Ovary (tissue), 7 donors: ENCODE measurements at regions not wholly inside any gene's neighbourhood (a gene's known extent, or its start where the extent isn't known, plus 50 kb on each side); places are given as distances from the start of the nearest gene placed in this dataset.

Experiments used
- DNase-seq, 5 donors: peaks; one replicate each; pipeline ENCODE4 v3.0.0-alpha.2; 2019 to 2020
- H3K27ac ChIP-seq, 2 donors: fragments of 200-600 bp; one replicate each; pipeline versions ENCODE4 v1.5.1 to v1.8.0; 2019 to 2022
- H3K27me3 ChIP-seq: fragments of 200-600 bp; one replicate; pipeline ENCODE4 v1.8.0; 2022
- H3K36me3 ChIP-seq: fragments of 200-600 bp; sonication (generic); one replicate; pipeline ENCODE4 v1.5.1; 2019
- H3K4me1 ChIP-seq: one replicate; pipeline ENCODE4 v1.8.1; 2013; ENCODE audit warnings: mild to moderate bottlenecking, moderate library complexity; ENCODE audit not compliant: insufficient read depth
- H3K4me3 ChIP-seq: fragments of 200-600 bp; sonication (generic); one replicate; pipeline ENCODE4 v1.5.1; 2017
- H3K9me3 ChIP-seq, 2 donors: fragments of 200-600 bp in 1 of 2; sonication (generic) in 1 of 2; one replicate each; pipeline versions ENCODE4 v1.5.1 to v1.8.1; 2013 to 2019; ENCODE audit warnings: mild to moderate bottlenecking in 1 of 2, moderate library complexity in 1 of 2
- EP300 ChIP-seq: sonication (generic); formaldehyde crosslinking; IDR thresholded peaks from one replicate; pipeline ENCODE4 v1.6.1; 2017; ENCODE audit warnings: antibody characterized with exemption
- POLR2A ChIP-seq: fragments of 450-650 bp; IDR thresholded peaks from one replicate; pipeline ENCODE4 v1.6.1; 2017; ENCODE audit warnings: antibody characterized with exemption, mild to moderate bottlenecking, moderate library complexity
- WGBS, 3 donors: extraction: QIAGEN DNeasy Blood & Tissue Kit in 1 of 3; methylation state at CpG; one replicate each; pipeline versions ENCODE4 v1.1.5 to v1.1.7; 2013 to 2017; 5-methylcytosine and 5-hydroxymethylcytosine counted together
- intact Hi-C, 4 donors: fragments of 100-400 bp; cut with DNase I; formaldehyde crosslinking; loops; one replicate each; pipeline versions ENCODE4 v1.11.0 to v1.15.1; 2022 to 2023
- TF ChIP-seq, protein P1 (sequence below), 3 donors: fragments of 450-650 bp in 2 of 3; fragments of 200-600 bp in 1 of 3; IDR thresholded peaks; one replicate each; pipeline versions ENCODE4 v1.5.1 to v1.8.0; 2016 to 2022; ENCODE audit warnings: antibody characterized with exemption in 3 of 3, mild to moderate bottlenecking in 1 of 3
- donor health status: DM: no; HTN: no; CAD: no; lungs with moderate emphysema.
- donor health status: DM: no; HTN: no; CAD: no.
- donor health status: Bipolar disorder and iron deficiency.
- donor health status: DM: no; HTN: no; CAD: no.
- donor health status: DM: yes; HTN: yes; CAD: no.

DNA sequence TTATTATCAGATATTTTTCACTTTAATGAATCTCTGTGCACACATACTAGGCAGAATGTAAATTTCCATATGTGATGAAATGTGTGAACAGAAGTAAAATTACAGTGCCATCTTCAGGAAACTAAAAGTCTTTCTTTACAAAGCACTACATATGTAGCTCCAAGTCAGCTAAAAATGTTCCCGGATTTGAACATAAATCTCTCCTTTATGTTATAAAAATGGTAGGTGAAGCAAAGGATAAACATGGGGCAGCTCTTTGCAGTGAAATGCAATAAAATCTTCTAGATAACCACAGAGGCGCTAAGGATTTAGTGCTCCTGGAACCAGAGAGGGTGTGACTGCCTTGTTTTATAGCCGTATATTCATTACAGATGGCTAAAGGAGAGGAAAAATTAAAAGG is 104.9 kb upstream of the C7orf33 start:
- WGBS, 3 donors: 14 to 17% (median 16%) methylated on average over 3 of the region's 3 CpGs
- TF ChIP-seq, protein P1, sequence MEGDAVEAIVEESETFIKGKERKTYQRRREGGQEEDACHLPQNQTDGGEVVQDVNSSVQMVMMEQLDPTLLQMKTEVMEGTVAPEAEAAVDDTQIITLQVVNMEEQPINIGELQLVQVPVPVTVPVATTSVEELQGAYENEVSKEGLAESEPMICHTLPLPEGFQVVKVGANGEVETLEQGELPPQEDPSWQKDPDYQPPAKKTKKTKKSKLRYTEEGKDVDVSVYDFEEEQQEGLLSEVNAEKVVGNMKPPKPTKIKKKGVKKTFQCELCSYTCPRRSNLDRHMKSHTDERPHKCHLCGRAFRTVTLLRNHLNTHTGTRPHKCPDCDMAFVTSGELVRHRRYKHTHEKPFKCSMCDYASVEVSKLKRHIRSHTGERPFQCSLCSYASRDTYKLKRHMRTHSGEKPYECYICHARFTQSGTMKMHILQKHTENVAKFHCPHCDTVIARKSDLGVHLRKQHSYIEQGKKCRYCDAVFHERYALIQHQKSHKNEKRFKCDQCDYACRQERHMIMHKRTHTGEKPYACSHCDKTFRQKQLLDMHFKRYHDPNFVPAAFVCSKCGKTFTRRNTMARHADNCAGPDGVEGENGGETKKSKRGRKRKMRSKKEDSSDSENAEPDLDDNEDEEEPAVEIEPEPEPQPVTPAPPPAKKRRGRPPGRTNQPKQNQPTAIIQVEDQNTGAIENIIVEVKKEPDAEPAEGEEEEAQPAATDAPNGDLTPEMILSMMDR (IDR thresholded peaks at IDR 0.05): no peak
- intact Hi-C loops: no loop called here

DNA sequence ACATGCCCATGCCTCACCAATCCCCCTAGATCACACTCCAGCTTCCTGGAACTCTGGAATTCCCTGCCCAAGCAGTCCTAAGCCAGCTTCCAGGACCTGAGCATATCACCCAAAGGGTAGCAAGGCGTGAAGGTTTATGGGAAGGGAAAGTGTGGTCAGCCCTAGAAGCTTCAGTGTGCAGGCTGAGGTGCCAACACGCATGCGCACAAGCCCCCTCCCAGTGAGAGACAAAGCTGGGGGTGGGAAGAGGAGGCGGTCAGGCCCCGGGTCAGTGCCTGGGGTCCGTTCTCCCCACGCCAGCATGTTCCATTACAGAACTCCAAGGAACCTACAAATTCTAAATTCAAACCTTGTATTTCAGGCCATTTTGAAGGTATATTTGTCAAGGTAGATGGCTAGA is 103.6 kb upstream of the C7orf33 start:
- intact Hi-C loops: no loop called here
- no peak for DNase-seq
- H3K4me1 ChIP-seq: no peaks in the 10 kb centered on the region
- no peaks in the 10 kb centered on the region for H3K36me3 ChIP-seq
- WGBS, 3 donors: 90 to 96% (median 92%) methylated on average over 7 of the region's 7 CpGs
- no peak overlapping the region for H3K4me3 ChIP-seq
- TF ChIP-seq, protein P1 (IDR thresholded peaks at IDR 0.05): no peak
- TF ChIP-seq EP300 (no peak), POLR2A (no peak)
- no peak overlapping the region for H3K27ac ChIP-seq
- no peaks in the 10 kb centered on the region for H3K27me3 ChIP-seq
- H3K9me3 ChIP-seq: no peaks in the 10 kb centered on the region

More for the DNA sequence above, 104.9 kb upstream of the C7orf33 start:
- H3K27ac ChIP-seq: no peak overlapping the region
- no peaks in the 10 kb centered on the region for H3K36me3 ChIP-seq
- no peaks in the 10 kb centered on the region for H3K27me3 ChIP-seq
- no peak overlapping the region for H3K4me3 ChIP-seq
- DNase-seq: no peak
- no peaks in the 10 kb centered on the region for H3K4me1 ChIP-seq
- H3K9me3 ChIP-seq: no peaks in the 10 kb centered on the region

DNA sequence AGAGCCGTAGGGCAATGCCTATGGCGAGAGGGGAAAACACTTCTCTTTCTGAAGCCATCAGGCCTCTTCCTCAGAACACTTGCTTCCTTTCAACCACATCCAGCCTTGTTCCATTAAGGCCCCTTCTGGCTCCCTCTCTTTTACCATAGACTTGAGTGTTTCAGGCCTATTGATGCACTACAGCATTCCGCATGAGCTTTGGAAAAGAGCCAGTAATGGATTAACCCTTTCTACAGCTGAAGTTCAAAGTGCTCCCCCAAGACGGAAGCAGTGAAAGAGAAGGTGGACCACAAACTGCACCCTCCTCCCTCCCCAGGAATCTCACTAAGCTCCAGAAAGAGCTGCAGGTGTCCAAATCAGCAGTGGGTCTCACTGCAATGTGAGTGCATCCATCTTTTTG is 102.7 kb upstream of the C7orf33 start:
- DNase-seq: no peak
- no peak overlapping the region for H3K4me3 ChIP-seq
- H3K27ac ChIP-seq: no peak overlapping the region
- intact Hi-C loops: no loop called here
- TF ChIP-seq EP300: no peak
- TF ChIP-seq, protein P1 (IDR thresholded peaks at IDR 0.05): no peak
- no peak for TF ChIP-seq POLR2A
- no peaks in the 10 kb centered on the region for H3K27me3 ChIP-seq
- no peaks in the 10 kb centered on the region for H3K4me1 ChIP-seq
- H3K36me3 ChIP-seq: no peaks in the 10 kb centered on the region
- 67 to 69% (median 69%) methylated on average over 4 of the region's 4 CpGs for whole genome bisulfite sequencing, 3 donors
- no peaks in the 10 kb centered on the region for H3K9me3 ChIP-seq

DNA sequence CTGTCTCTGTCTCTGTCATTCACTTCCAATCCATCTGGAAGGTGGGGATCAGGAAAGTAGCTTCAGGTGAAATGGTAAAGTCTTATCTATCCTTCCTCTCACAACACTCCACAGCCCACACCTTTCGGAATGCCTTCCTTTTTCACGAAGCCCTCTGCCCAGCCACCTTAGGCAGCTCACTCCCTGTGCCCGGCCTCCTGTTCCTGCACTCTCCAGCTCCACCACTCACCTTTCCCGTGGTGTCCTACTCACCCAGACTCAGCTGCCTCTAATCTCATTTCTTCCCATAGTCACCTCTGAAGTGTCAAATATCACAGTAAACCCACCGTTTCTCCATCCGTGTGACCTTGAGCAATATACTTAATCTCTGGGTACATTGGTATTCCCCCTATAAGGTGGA is 100.9 kb upstream of the C7orf33 start:
- H3K4me3 ChIP-seq: no peak overlapping the region
- intact Hi-C loops: no loop called here
- H3K27me3 ChIP-seq: no peaks in the 10 kb centered on the region
- TF ChIP-seq, protein P1 (IDR thresholded peaks at IDR 0.05): no peak
- TF ChIP-seq POLR2A (no peak), EP300 (no peak)
- H3K9me3 ChIP-seq: no peaks in the 10 kb centered on the region
- no peaks in the 10 kb centered on the region for H3K36me3 ChIP-seq
- no peaks in the 10 kb centered on the region for H3K4me1 ChIP-seq
- no peak for DNase-seq
- no peak overlapping the region for H3K27ac ChIP-seq
- WGBS, 3 donors: 42 to 62% (median 57%) methylated on average over 6 of the region's 6 CpGs
